ENCODE measurements at regions not wholly inside any gene's neighbourhood (a gene's known extent, or its start where the extent isn't known, plus 50 kb on each side); places are given as distances from the start of the nearest gene placed in this dataset.
"Not testable (repeated sequence)": the region's sequence is repeated elsewhere in the genome, so short reads cannot be mapped to it uniquely, and the experiment has no call there.

GRCh38 chr4:146051223-146051622 lies 112.6 kb upstream of the ZNF827 start:
- no peaks in the 10 kb centered on the region for H3K36me3 ChIP-seq (ENCODE audit: control insufficient read depth, insufficient read depth, low read length)
- ATAC-seq, result no peak
- H3K27ac ChIP-seq (ENCODE audit: low read length), result no peak overlapping the region
- no peaks in the 10 kb centered on the region for H3K9me3 ChIP-seq (ENCODE audit: control insufficient read depth, insufficient read depth, low read depth, low read length)
- POLR2A ChIA-PET, result no interaction called here
- intact Hi-C loops (cut with micrococcal nuclease; ENCODE audit: unreplicated experiment), result no loop called here
- CTCF ChIA-PET, result no interaction called here
- in situ Hi-C loops (cut with HindIII; ENCODE audit: low pct_unique_long_range_greater_than_20kb, low sequenced_read_pairs), result no loop called here
- H3K4me3 ChIP-seq (ENCODE audit: low read depth in 2 of 2, low read length in 2 of 2), result no peak overlapping the region
- no peaks in the 10 kb centered on the region for H3K27me3 ChIP-seq (ENCODE audit: control insufficient read depth, insufficient read depth, low read length)
- no peak for DNase-seq (ENCODE audit: low read depth, low spot score)
- TF ChIP-seq, protein P1, sequence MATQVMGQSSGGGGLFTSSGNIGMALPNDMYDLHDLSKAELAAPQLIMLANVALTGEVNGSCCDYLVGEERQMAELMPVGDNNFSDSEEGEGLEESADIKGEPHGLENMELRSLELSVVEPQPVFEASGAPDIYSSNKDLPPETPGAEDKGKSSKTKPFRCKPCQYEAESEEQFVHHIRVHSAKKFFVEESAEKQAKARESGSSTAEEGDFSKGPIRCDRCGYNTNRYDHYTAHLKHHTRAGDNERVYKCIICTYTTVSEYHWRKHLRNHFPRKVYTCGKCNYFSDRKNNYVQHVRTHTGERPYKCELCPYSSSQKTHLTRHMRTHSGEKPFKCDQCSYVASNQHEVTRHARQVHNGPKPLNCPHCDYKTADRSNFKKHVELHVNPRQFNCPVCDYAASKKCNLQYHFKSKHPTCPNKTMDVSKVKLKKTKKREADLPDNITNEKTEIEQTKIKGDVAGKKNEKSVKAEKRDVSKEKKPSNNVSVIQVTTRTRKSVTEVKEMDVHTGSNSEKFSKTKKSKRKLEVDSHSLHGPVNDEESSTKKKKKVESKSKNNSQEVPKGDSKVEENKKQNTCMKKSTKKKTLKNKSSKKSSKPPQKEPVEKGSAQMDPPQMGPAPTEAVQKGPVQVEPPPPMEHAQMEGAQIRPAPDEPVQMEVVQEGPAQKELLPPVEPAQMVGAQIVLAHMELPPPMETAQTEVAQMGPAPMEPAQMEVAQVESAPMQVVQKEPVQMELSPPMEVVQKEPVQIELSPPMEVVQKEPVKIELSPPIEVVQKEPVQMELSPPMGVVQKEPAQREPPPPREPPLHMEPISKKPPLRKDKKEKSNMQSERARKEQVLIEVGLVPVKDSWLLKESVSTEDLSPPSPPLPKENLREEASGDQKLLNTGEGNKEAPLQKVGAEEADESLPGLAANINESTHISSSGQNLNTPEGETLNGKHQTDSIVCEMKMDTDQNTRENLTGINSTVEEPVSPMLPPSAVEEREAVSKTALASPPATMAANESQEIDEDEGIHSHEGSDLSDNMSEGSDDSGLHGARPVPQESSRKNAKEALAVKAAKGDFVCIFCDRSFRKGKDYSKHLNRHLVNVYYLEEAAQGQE (IDR thresholded peaks at IDR 0.05; ENCODE audit: insufficient read depth in 1 of 2, low read depth in 2 of 2, low read length in 1 of 2), result no peak
- TF ChIP-seq TCF7L2 (IDR thresholded peaks at IDR 0.05; ENCODE audit: low read depth, low read length), result no peak
- BruUV-seq (replicated peaks), result no TSS peak
- H3K4me1 ChIP-seq (ENCODE audit: control insufficient read depth, insufficient read depth, low read length), result no peaks in the 10 kb centered on the region

DNA sequence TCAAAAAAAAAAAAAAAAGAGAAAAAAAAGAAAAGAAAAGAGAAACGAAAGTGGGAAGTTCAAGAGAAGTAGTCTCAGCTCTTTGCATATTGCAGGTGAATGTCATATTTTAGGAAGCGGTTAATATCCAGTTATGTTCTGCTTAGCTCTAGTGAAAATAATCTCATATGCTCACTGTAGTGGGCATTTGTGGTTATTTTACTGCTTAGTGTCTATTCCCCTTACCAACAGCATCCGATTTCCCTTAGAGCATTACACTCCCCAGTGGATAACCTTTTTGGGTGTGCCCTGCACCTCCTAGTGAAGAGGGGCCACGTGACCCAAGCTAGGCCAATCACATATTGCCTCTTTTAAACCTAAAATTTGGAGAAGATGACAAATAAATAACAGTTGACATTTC lies 111.2 kb upstream of the ZNF827 start:
- Histone ChIP-seq H3K4me3 (ENCODE audit: low read depth in 2 of 2, low read length in 2 of 2) (no peak overlapping the region), H3K27me3 (ENCODE audit: control insufficient read depth, insufficient read depth, low read length) (no peaks in the 10 kb centered on the region), H3K27ac (ENCODE audit: low read length) (no peak overlapping the region), H3K4me1 (ENCODE audit: control insufficient read depth, insufficient read depth, low read length) (no peaks in the 10 kb centered on the region), H3K9me3 (ENCODE audit: control insufficient read depth, insufficient read depth, low read depth, low read length) (no peaks in the 10 kb centered on the region), H3K36me3 (ENCODE audit: control insufficient read depth, insufficient read depth, low read length) (no peaks in the 10 kb centered on the region)
- in situ Hi-C loops (cut with HindIII; ENCODE audit: low pct_unique_long_range_greater_than_20kb, low sequenced_read_pairs) (no loop called here), intact Hi-C loops (cut with micrococcal nuclease; ENCODE audit: unreplicated experiment) (no loop called here)
- DNase-seq (ENCODE audit: low read depth, low spot score) (no peak), ATAC-seq (no peak)
- TF ChIP-seq, protein P2, sequence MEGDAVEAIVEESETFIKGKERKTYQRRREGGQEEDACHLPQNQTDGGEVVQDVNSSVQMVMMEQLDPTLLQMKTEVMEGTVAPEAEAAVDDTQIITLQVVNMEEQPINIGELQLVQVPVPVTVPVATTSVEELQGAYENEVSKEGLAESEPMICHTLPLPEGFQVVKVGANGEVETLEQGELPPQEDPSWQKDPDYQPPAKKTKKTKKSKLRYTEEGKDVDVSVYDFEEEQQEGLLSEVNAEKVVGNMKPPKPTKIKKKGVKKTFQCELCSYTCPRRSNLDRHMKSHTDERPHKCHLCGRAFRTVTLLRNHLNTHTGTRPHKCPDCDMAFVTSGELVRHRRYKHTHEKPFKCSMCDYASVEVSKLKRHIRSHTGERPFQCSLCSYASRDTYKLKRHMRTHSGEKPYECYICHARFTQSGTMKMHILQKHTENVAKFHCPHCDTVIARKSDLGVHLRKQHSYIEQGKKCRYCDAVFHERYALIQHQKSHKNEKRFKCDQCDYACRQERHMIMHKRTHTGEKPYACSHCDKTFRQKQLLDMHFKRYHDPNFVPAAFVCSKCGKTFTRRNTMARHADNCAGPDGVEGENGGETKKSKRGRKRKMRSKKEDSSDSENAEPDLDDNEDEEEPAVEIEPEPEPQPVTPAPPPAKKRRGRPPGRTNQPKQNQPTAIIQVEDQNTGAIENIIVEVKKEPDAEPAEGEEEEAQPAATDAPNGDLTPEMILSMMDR (IDR thresholded peaks at IDR 0.05), result no peak
- TF ChIP-seq POLR2AphosphoS5 (IDR thresholded peaks at IDR 0.05; ENCODE audit: low read depth, low read length) (no peak), SIN3A (IDR thresholded peaks at IDR 0.05; ENCODE audit: borderline replicate concordance, insufficient read depth, low read depth, low read length) (no peak), TCF7L2 (IDR thresholded peaks at IDR 0.05; ENCODE audit: low read depth, low read length) (no peak)
- TF ChIP-seq, protein P1 (IDR thresholded peaks at IDR 0.05; ENCODE audit: insufficient read depth in 1 of 2, low read depth in 2 of 2, low read length in 1 of 2), result no peak
- ChIA-PET CTCF (no interaction called here), POLR2A (no interaction called here)
- no TSS peak for BruUV-seq (replicated peaks)

- intact Hi-C loops (cut with micrococcal nuclease; ENCODE audit: unreplicated experiment); H3K27me3 ChIP-seq (ENCODE audit: control insufficient read depth, insufficient read depth, low read length); H3K36me3 ChIP-seq (ENCODE audit: control insufficient read depth, insufficient read depth, low read length); DNase-seq (ENCODE audit: low read depth, low spot score); H3K4me3 ChIP-seq (ENCODE audit: low read depth in 2 of 2, low read length in 2 of 2); H3K27ac ChIP-seq (ENCODE audit: low read length); CTCF ChIA-PET; ATAC-seq; H3K4me1 ChIP-seq (ENCODE audit: control insufficient read depth, insufficient read depth, low read length); POLR2A ChIA-PET; BruUV-seq (replicated peaks); H3K9me3 ChIP-seq (ENCODE audit: control insufficient read depth, insufficient read depth, low read depth, low read length); in situ Hi-C loops (cut with HindIII; ENCODE audit: low pct_unique_long_range_greater_than_20kb, low sequenced_read_pairs): not testable (repeated sequence)
Observed at GRCh38 chr4:146047768-146048167, 109.1 kb upstream of the ZNF827 start.
